GM18873 (cell line): ENCODE measurements at regions not wholly inside any gene's neighbourhood (a gene's known extent, or its start where the extent isn't known, plus 50 kb on each side); places are given as distances from the start of the nearest gene placed in this dataset.

Source experiments
- ATAC-seq: cut with Tn5 transposase; IDR thresholded peaks from one replicate; pipeline ENCODE4 v1.9.1; 2021; ENCODE audit warnings: mild to moderate bottlenecking, moderate library complexity, moderate number of reproducible peaks; ENCODE audit not compliant: unreplicated experiment, low FRiP score

- ATAC-seq = peak; percentile 77
Observed at GRCh38 chr11:88231894-88232482, 56.7 kb upstream of the RAB38 start.

DNA sequence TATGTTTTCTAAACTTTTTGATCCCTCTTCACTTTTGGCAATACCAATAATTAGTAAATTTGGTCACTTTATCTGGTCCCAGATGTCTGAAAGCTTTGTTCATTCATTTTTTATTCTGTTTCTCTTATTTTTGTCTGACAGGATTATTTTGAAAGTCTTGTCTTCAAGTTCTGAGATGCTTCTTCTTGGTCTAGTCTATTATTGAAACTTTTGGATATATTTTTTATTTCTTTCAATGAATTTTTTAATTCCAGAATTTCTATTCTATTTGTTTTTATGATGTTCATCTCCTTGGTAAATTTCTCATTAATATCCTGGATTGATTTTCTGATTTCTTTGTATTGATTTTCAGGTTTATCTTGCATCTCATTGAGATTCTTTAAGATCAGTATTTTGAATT, 54.1 kb upstream of the RAB38 start:
- no peak for ATAC-seq
